ENCODE measurements at regions not wholly inside any gene's neighbourhood (a gene's known extent, or its start where the extent isn't known, plus 50 kb on each side); places are given as distances from the start of the nearest gene placed in this dataset.

DNA sequence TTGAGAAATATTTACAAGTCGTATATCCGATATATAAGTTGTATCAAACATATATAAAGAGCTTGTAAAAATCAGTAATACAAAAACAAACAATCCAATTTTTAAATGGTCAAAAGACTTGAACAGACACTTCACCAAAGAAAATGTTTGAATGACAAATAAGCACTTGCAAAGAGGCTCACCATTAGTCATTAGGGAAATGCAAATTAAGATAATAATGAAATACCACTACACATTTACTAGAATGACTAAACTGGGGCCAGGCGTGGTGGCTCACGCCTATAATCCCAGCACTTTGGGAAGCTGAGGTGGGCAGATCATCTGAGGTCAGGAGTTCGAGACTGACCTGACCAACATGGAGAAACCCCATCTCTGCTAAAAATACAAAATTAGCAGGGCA is 134.6 kb upstream of the HAND1 start (continued):
- TF ChIP-seq SP1 (IDR thresholded peaks at IDR 0.05; ENCODE audit: low read depth, low read length) (no peak), TCF12 (IDR thresholded peaks at IDR 0.05; ENCODE audit: low read depth, low read length) (no peak), RNF2 (IDR thresholded peaks at IDR 0.05; ENCODE audit: borderline replicate concordance, low read depth, low read length, missing control alignments, poor library complexity, severe bottlenecking) (no peak), POU5F1 (IDR thresholded peaks at IDR 0.05; ENCODE audit: low read depth, low read length) (no peak), MAFK (IDR thresholded peaks at IDR 0.05; ENCODE audit: low read depth, low read length) (no peak), RBBP5 (IDR thresholded peaks at IDR 0.05; ENCODE audit: borderline replicate concordance, low read depth, low read length) (no peak), BCL11A (IDR thresholded peaks at IDR 0.05; ENCODE audit: low read depth in 2 of 2, low read length in 2 of 2) (no peak)
- TF ChIP-seq, protein P1, sequence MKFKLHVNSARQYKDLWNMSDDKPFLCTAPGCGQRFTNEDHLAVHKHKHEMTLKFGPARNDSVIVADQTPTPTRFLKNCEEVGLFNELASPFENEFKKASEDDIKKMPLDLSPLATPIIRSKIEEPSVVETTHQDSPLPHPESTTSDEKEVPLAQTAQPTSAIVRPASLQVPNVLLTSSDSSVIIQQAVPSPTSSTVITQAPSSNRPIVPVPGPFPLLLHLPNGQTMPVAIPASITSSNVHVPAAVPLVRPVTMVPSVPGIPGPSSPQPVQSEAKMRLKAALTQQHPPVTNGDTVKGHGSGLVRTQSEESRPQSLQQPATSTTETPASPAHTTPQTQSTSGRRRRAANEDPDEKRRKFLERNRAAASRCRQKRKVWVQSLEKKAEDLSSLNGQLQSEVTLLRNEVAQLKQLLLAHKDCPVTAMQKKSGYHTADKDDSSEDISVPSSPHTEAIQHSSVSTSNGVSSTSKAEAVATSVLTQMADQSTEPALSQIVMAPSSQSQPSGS (IDR thresholded peaks at IDR 0.05; ENCODE audit: low read length) = no peak
- TF ChIP-seq, protein P2, sequence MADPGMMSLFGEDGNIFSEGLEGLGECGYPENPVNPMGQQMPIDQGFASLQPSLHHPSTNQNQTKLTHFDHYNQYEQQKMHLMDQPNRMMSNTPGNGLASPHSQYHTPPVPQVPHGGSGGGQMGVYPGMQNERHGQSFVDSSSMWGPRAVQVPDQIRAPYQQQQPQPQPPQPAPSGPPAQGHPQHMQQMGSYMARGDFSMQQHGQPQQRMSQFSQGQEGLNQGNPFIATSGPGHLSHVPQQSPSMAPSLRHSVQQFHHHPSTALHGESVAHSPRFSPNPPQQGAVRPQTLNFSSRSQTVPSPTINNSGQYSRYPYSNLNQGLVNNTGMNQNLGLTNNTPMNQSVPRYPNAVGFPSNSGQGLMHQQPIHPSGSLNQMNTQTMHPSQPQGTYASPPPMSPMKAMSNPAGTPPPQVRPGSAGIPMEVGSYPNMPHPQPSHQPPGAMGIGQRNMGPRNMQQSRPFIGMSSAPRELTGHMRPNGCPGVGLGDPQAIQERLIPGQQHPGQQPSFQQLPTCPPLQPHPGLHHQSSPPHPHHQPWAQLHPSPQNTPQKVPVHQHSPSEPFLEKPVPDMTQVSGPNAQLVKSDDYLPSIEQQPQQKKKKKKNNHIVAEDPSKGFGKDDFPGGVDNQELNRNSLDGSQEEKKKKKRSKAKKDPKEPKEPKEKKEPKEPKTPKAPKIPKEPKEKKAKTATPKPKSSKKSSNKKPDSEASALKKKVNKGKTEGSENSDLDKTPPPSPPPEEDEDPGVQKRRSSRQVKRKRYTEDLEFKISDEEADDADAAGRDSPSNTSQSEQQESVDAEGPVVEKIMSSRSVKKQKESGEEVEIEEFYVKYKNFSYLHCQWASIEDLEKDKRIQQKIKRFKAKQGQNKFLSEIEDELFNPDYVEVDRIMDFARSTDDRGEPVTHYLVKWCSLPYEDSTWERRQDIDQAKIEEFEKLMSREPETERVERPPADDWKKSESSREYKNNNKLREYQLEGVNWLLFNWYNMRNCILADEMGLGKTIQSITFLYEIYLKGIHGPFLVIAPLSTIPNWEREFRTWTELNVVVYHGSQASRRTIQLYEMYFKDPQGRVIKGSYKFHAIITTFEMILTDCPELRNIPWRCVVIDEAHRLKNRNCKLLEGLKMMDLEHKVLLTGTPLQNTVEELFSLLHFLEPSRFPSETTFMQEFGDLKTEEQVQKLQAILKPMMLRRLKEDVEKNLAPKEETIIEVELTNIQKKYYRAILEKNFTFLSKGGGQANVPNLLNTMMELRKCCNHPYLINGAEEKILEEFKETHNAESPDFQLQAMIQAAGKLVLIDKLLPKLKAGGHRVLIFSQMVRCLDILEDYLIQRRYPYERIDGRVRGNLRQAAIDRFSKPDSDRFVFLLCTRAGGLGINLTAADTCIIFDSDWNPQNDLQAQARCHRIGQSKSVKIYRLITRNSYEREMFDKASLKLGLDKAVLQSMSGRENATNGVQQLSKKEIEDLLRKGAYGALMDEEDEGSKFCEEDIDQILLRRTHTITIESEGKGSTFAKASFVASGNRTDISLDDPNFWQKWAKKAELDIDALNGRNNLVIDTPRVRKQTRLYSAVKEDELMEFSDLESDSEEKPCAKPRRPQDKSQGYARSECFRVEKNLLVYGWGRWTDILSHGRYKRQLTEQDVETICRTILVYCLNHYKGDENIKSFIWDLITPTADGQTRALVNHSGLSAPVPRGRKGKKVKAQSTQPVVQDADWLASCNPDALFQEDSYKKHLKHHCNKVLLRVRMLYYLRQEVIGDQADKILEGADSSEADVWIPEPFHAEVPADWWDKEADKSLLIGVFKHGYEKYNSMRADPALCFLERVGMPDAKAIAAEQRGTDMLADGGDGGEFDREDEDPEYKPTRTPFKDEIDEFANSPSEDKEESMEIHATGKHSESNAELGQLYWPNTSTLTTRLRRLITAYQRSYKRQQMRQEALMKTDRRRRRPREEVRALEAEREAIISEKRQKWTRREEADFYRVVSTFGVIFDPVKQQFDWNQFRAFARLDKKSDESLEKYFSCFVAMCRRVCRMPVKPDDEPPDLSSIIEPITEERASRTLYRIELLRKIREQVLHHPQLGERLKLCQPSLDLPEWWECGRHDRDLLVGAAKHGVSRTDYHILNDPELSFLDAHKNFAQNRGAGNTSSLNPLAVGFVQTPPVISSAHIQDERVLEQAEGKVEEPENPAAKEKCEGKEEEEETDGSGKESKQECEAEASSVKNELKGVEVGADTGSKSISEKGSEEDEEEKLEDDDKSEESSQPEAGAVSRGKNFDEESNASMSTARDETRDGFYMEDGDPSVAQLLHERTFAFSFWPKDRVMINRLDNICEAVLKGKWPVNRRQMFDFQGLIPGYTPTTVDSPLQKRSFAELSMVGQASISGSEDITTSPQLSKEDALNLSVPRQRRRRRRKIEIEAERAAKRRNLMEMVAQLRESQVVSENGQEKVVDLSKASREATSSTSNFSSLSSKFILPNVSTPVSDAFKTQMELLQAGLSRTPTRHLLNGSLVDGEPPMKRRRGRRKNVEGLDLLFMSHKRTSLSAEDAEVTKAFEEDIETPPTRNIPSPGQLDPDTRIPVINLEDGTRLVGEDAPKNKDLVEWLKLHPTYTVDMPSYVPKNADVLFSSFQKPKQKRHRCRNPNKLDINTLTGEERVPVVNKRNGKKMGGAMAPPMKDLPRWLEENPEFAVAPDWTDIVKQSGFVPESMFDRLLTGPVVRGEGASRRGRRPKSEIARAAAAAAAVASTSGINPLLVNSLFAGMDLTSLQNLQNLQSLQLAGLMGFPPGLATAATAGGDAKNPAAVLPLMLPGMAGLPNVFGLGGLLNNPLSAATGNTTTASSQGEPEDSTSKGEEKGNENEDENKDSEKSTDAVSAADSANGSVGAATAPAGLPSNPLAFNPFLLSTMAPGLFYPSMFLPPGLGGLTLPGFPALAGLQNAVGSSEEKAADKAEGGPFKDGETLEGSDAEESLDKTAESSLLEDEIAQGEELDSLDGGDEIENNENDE (IDR thresholded peaks at IDR 0.05; ENCODE audit: insufficient replicate concordance, low read length) = no peak
- TF ChIP-seq, protein P3, sequence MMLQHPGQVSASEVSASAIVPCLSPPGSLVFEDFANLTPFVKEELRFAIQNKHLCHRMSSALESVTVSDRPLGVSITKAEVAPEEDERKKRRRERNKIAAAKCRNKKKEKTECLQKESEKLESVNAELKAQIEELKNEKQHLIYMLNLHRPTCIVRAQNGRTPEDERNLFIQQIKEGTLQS (IDR thresholded peaks at IDR 0.05; ENCODE audit: insufficient read depth, low read depth, low read length) = no peak
